Osteoblast (primary cell): ENCODE measurements at regions not wholly inside any gene's neighbourhood (a gene's known extent, or its start where the extent isn't known, plus 50 kb on each side); places are given as distances from the start of the nearest gene placed in this dataset.

ENCODE experiments used
- DNase-seq: peaks from one replicate; pipeline ENCODE4 v3.0.0; 2011; ENCODE audit warnings: low spot score, mixed read lengths; ENCODE audit not compliant: insufficient read length; ENCODE audit errors: missing footprints
- H2AFZ ChIP-seq: 2 replicates; pipeline ENCODE4 v1.6.0; 2011; ENCODE audit warnings: mild to moderate bottlenecking, low read length
- H3K27ac ChIP-seq: 2 replicates; pipeline ENCODE4 v1.5.1; 2011; ENCODE audit warnings: mild to moderate bottlenecking, low read depth, low read length, moderate library complexity
- H3K27me3 ChIP-seq: 2 replicates; pipeline ENCODE4 v1.6.0; 2012; ENCODE audit warnings: mild to moderate bottlenecking, control low read depth, inconsistent platforms, low read length, moderate library complexity; ENCODE audit not compliant: insufficient read depth
- H3K36me3 ChIP-seq: 2 replicates; pipeline ENCODE4 v1.5.1; 2011; ENCODE audit warnings: mild to moderate bottlenecking, low read length, control low read depth, moderate library complexity; ENCODE audit not compliant: insufficient read depth
- H3K4me1 ChIP-seq: 2 replicates; pipeline ENCODE4 v1.5.1; 2011; ENCODE audit warnings: mild to moderate bottlenecking, low read length, control low read depth, moderate library complexity; ENCODE audit not compliant: insufficient read depth
- H3K4me2 ChIP-seq: 2 replicates; pipeline ENCODE4 v1.6.0; 2011; ENCODE audit warnings: mild to moderate bottlenecking, low read length; ENCODE audit not compliant: insufficient read depth
- H3K4me3 ChIP-seq: fragments of 200-600 bp; sonication (generic); 3 replicates; pipeline ENCODE4 v1.5.1; 2012; ENCODE audit warnings: mild to moderate bottlenecking, low read length, inconsistent platforms; ENCODE audit not compliant: insufficient read depth
- H3K79me2 ChIP-seq: 2 replicates; pipeline ENCODE4 v1.6.0; 2012; ENCODE audit warnings: mild to moderate bottlenecking, low read length, control low read depth, inconsistent platforms; ENCODE audit not compliant: insufficient read depth
- H3K9me3 ChIP-seq: 2 replicates; pipeline ENCODE4 v1.5.1; 2011; ENCODE audit warnings: low read depth, low read length, control low read depth
- H4K20me1 ChIP-seq: 2 replicates; pipeline ENCODE4 v1.6.0; 2012; ENCODE audit warnings: mild to moderate bottlenecking, low read length, control low read depth; ENCODE audit not compliant: insufficient read depth
- CTCF ChIP-seq: IDR thresholded peaks from 2 replicates; pipeline ENCODE4 v1.5.1; 2011; ENCODE audit warnings: mild to moderate bottlenecking, low read depth, low read length, moderate library complexity; ENCODE audit errors: extremely low read depth

- no peaks in the 10 kb centered on the region for H3K4me1 ChIP-seq
- no peaks in the 10 kb centered on the region for H3K9me3 ChIP-seq
- no peak overlapping the region for H3K4me2 ChIP-seq
- no peak for TF ChIP-seq CTCF
- H3K4me3 ChIP-seq, result no peak overlapping the region
- H3K27ac ChIP-seq, result no peak overlapping the region
- H4K20me1 ChIP-seq, result no peaks in the 10 kb centered on the region
- no peaks in the 10 kb centered on the region for H3K79me2 ChIP-seq
- H3K36me3 ChIP-seq, result no peaks in the 10 kb centered on the region
- no peak overlapping the region for H2AFZ ChIP-seq
- no peaks in the 10 kb centered on the region for H3K27me3 ChIP-seq
- peak; percentile 60 for DNase-seq
Measured at GRCh38 chr7:91628742-91629141, 251.8 kb downstream of the MTERF1 start.

GRCh38 chr7:91630581-91631380 lies 249.7 kb downstream of the MTERF1 start:
- Histone ChIP-seq H3K27me3 (no peaks in the 10 kb centered on the region), H4K20me1 (no peaks in the 10 kb centered on the region), H3K4me2 (no peak overlapping the region), H3K4me1 (no peaks in the 10 kb centered on the region), H3K79me2 (no peaks in the 10 kb centered on the region), H3K4me3 (no peak overlapping the region), H3K9me3 (no peaks in the 10 kb centered on the region), H3K27ac (no peak overlapping the region), H2AFZ (no peak overlapping the region), H3K36me3 (no peaks in the 10 kb centered on the region)
- no peak for DNase-seq
- TF ChIP-seq CTCF, result no peak

GRCh38 chr7:91632234-91632940 lies 248.1 kb downstream of the MTERF1 start:
- Histone ChIP-seq H3K9me3 (no peaks in the 10 kb centered on the region), H3K79me2 (no peaks in the 10 kb centered on the region), H3K27ac (no peak overlapping the region), H3K4me3 (no peak overlapping the region), H3K4me2 (no peak overlapping the region), H2AFZ (no peak overlapping the region), H3K27me3 (no peaks in the 10 kb centered on the region), H3K4me1 (no peaks in the 10 kb centered on the region), H4K20me1 (no peaks in the 10 kb centered on the region), H3K36me3 (no peaks in the 10 kb centered on the region)
- TF ChIP-seq CTCF, result no peak
- no peak for DNase-seq

- no peaks in the 10 kb centered on the region for H3K9me3 ChIP-seq
- H3K79me2 ChIP-seq, result no peaks in the 10 kb centered on the region
- no peaks in the 10 kb centered on the region for H4K20me1 ChIP-seq
- H3K4me3 ChIP-seq, result no peak overlapping the region
- DNase-seq, result no peak
- no peaks in the 10 kb centered on the region for H3K4me1 ChIP-seq
- H3K27me3 ChIP-seq, result no peaks in the 10 kb centered on the region
- no peak overlapping the region for H3K27ac ChIP-seq
- no peak overlapping the region for H2AFZ ChIP-seq
- TF ChIP-seq CTCF, result no peak
- no peak overlapping the region for H3K4me2 ChIP-seq
- no peaks in the 10 kb centered on the region for H3K36me3 ChIP-seq
Measured at GRCh38 chr7:91633013-91633441, 247.5 kb downstream of the MTERF1 start.
